GM12878 (cell line): ENCODE measurements at regions not wholly inside any gene's neighbourhood (a gene's known extent, or its start where the extent isn't known, plus 50 kb on each side); places are given as distances from the start of the nearest gene placed in this dataset.

ENCODE experiments used
- ATAC-seq: fragments of 200-7000 bp; cut with Tn5 transposase; 3 replicates; pipeline ENCODE4 v1.9.1; 2020; ENCODE audit warnings: mild to moderate bottlenecking, moderate library complexity
- BruUV-seq: library from RNA; stranded (reverse); fragments of 400-500 nt; replicated peaks from 2 replicates; lab custom pipeline; 2021; lab: Mats Ljungman, UMichigan
- CTCF ChIA-PET: fragments of 300-600 bp; sonication (Branson Sonifier 250); formaldehyde crosslinking; extraction: SDS; loops from one replicate; lab custom pipeline; 2021; ENCODE audit warnings: inconsistent platforms; lab: Yijun Ruan, JAX
- POLR2A ChIA-PET: fragments of 350-600 bp; formaldehyde crosslinking; extraction: SDS; loops from one replicate; lab custom pipeline; 2021; ENCODE audit warnings: inconsistent platforms; lab: Charles Lee
- RAD21 ChIA-PET: fragments of 300-600 bp; sonication (Branson Sonifier 250); formaldehyde crosslinking; loops from one replicate; lab custom pipeline; 2023; ENCODE audit warnings: antibody characterized with exemption; ENCODE audit not compliant: unreplicated experiment; lab: Charles Lee
- SMC1A ChIA-PET: fragments of 300-600 bp; sonication (Branson Sonifier 250); formaldehyde crosslinking; loops from one replicate; lab custom pipeline; 2023; ENCODE audit not compliant: unreplicated experiment, uncharacterized antibody; lab: Charles Lee
- DNase-seq: peaks from one replicate; pipeline ENCODE4 v3.0.0-alpha.2; 2011; ENCODE audit warnings: low read depth, low spot score
- FAIRE-seq: peaks from 3 replicates; lab custom pipeline; 2011; peaks lifted over from hg19 to GRCh38; lab: Jason Lieb, UNC
- H2AFZ ChIP-seq: 2 replicates; pipeline ENCODE4 v1.6.0; 2011; ENCODE audit warnings: low read depth, low read length, control low read depth; ENCODE audit not compliant: control insufficient read depth
- H3K27ac ChIP-seq: 2 replicates; pipeline ENCODE4 v1.5.1; 2011; ENCODE audit warnings: control low read depth; ENCODE audit not compliant: control insufficient read depth, insufficient read depth
- H3K27me3 ChIP-seq, 2 experiments: replicated peaks in 1 of 2; 2 replicates each; pipeline versions ENCODE4 v1.6.0 to v1.6.1; 2011; ENCODE audit warnings: low read length in 1 of 2; ENCODE audit not compliant: control insufficient read depth in 2 of 2, insufficient read depth in 2 of 2
- H3K36me3 ChIP-seq, 2 experiments: 2 replicates each; pipeline ENCODE4 v1.5.1; 2011; ENCODE audit warnings: low read length in 1 of 2; ENCODE audit not compliant: control insufficient read depth in 2 of 2, insufficient read depth in 2 of 2
- H3K4me1 ChIP-seq: 2 replicates; pipeline ENCODE4 v1.6.1; 2011; ENCODE audit warnings: mild to moderate bottlenecking, low read length, moderate library complexity, mixed read lengths; ENCODE audit not compliant: control insufficient read depth, insufficient read depth
- H3K4me2 ChIP-seq: 2 replicates; pipeline ENCODE4 v1.6.0; 2011; ENCODE audit warnings: control low read depth; ENCODE audit not compliant: control insufficient read depth, insufficient read depth
- H3K4me3 ChIP-seq: fragments of 200-600 bp; sonication (generic); 2 replicates; pipeline ENCODE4 v1.5.1; 2016
- H3K79me2 ChIP-seq: 2 replicates; pipeline ENCODE4 v1.6.0; 2011; ENCODE audit warnings: low read length; ENCODE audit not compliant: control insufficient read depth, insufficient read depth
- H3K9ac ChIP-seq: 2 replicates; pipeline ENCODE4 v1.8.0; 2011; ENCODE audit warnings: low read length, control low read depth, mixed read lengths; ENCODE audit not compliant: control insufficient read depth, insufficient read depth
- H3K9me3 ChIP-seq: replicated peaks from 3 replicates; pipeline ENCODE4 v1.5.1; 2011; ENCODE audit warnings: mild to moderate bottlenecking, low read length; ENCODE audit not compliant: control insufficient read depth, insufficient read depth
- H4K20me1 ChIP-seq: 2 replicates; pipeline ENCODE4 v1.6.0; 2011; ENCODE audit not compliant: control insufficient read depth, insufficient read depth
- GATAD2B ChIP-seq: fragments of 450-650 bp; conservative IDR thresholded peaks from 2 replicates; pipeline ENCODE4 v1.6.1; 2017; ENCODE audit warnings: low read depth, mild to moderate bottlenecking, moderate library complexity
- IKZF2 ChIP-seq, 2 experiments: fragments of 450-650 bp; IDR thresholded peaks; 2 replicates each; pipeline ENCODE4 v1.6.1; 2017; ENCODE audit warnings: mild to moderate bottlenecking in 2 of 2, moderate library complexity in 2 of 2
- IRF3 ChIP-seq: fragments of 450-650 bp; IDR thresholded peaks from 2 replicates; pipeline ENCODE4 v1.6.1; 2014; ENCODE audit warnings: mild to moderate bottlenecking
- JUND ChIP-seq: IDR thresholded peaks from 2 replicates; pipeline ENCODE4 v1.6.1; 2012; ENCODE audit warnings: low read depth, mild to moderate bottlenecking, low read length, improper control_type of control experiment, moderate library complexity
- MYB ChIP-seq: fragments of 150-350 bp; IDR thresholded peaks from 2 replicates; pipeline ENCODE4 v1.6.1; 2014; ENCODE audit warnings: mild to moderate bottlenecking, low read depth, low read length, borderline replicate concordance
- PBX3 ChIP-seq: IDR thresholded peaks from 2 replicates; pipeline ENCODE4 v1.6.1; 2011; ENCODE audit warnings: mild to moderate bottlenecking, low read depth, low read length, moderate library complexity; ENCODE audit not compliant: insufficient replicate concordance
- RCOR1 ChIP-seq: conservative IDR thresholded peaks from 2 replicates; pipeline ENCODE4 v1.6.1; 2012; ENCODE audit warnings: low read depth, low read length, improper control_type of control experiment
- RUNX3 ChIP-seq: IDR thresholded peaks from 2 replicates; pipeline ENCODE4 v1.6.1; 2012; ENCODE audit warnings: low read length, inconsistent platforms
- SIX5 ChIP-seq: IDR thresholded peaks from 2 replicates; pipeline ENCODE4 v1.6.1; 2011; ENCODE audit warnings: mild to moderate bottlenecking, low read depth, low read length, moderate library complexity; ENCODE audit not compliant: severe bottlenecking
- SMC3 ChIP-seq: IDR thresholded peaks from 2 replicates; pipeline ENCODE4 v1.6.1; 2011; ENCODE audit warnings: low read length, improper control_type of control experiment, borderline replicate concordance
- SPI1 ChIP-seq: IDR thresholded peaks from 2 replicates; pipeline ENCODE4 v1.6.1; 2011; ENCODE audit warnings: low read depth, mild to moderate bottlenecking, low read length, moderate library complexity, borderline replicate concordance; ENCODE audit not compliant: insufficient read depth
- SREBF2 ChIP-seq: IDR thresholded peaks from 2 replicates; pipeline ENCODE4 v1.6.1; 2012; ENCODE audit warnings: mild to moderate bottlenecking, low read length
- ZZZ3 ChIP-seq: IDR thresholded peaks from 2 replicates; pipeline ENCODE4 v1.6.1; 2011; ENCODE audit warnings: low read depth; ENCODE audit not compliant: control insufficient read depth, insufficient read length
- WGBS: methylation state at CpG from one replicate; pipeline ENCODE4 v1.1.6; 2016; ENCODE audit warnings: low lambda C conversion rate; ENCODE audit not compliant: insufficient replicate concordance, insufficient coverage; ENCODE audit errors: missing lambda C conversion rate; 5-methylcytosine and 5-hydroxymethylcytosine counted together
- in situ Hi-C: fragments of 300-500 bp; cut with MboI; formaldehyde crosslinking; loops from 9 replicates; pipeline ENCODE4 v1.14.3; 2018; ENCODE audit warnings: mixed read lengths
- intact Hi-C: fragments of 100-400 bp; cut with micrococcal nuclease; formaldehyde crosslinking; loops from one replicate; pipeline ENCODE4 v1.14.2; 2022; ENCODE audit not compliant: unreplicated experiment

GRCh38 chr6:163782436-163783003 is 368.0 kb downstream of the QKI start:
- Histone ChIP-seq H3K79me2 (no peaks in the 10 kb centered on the region), H3K9me3 (no peaks in the 10 kb centered on the region), H3K27ac (no peak overlapping the region; the same call in 1 of the 2 replicates), H4K20me1 (no peaks in the 10 kb centered on the region), H3K9ac (no peak overlapping the region), H3K4me1 (peaks cover 9% of the 10 kb centered on the region), H3K36me3 (no peaks in the 10 kb centered on the region), H3K4me2 (peak overlapping the region; percentile 51; the same call in 1 of the 2 replicates), H3K4me3 (no peak overlapping the region), H3K27me3 (no peaks in the 10 kb centered on the region), H2AFZ (peak overlapping the region; percentile 86)
- RAD21 ChIA-PET: no interaction called here
- CTCF ChIA-PET: no interaction called here
- intact Hi-C loops (no loop called here), in situ Hi-C loops (no loop called here)
- TF ChIP-seq RUNX3 (peak; percentile 46; the same call in 1 of the 2 replicates), PBX3 (no peak), GATAD2B (no peak), SPI1 (peak; percentile 81), SREBF2 (no peak)
- SMC1A ChIA-PET: no interaction called here
- FAIRE-seq: peak; percentile 93
- WGBS: 30% methylated on average over 7 of the region's 7 CpGs
- no TSS peak for BruUV-seq
- ATAC-seq: peak; percentile 65
- peak; percentile 25 for DNase-seq
- POLR2A ChIA-PET: no interaction called here

GRCh38 chr6:163780994-163781393 is 366.5 kb downstream of the QKI start:
- no peak for DNase-seq
- WGBS: 71% methylated on average over 5 of the region's 5 CpGs
- CTCF ChIA-PET: no interaction called here
- RAD21 ChIA-PET: no interaction called here
- Histone ChIP-seq H3K4me1 (peaks cover 9% of the 10 kb centered on the region), H3K27ac (no peak overlapping the region), H3K4me3 (no peak overlapping the region)
- TF ChIP-seq RCOR1 (no peak), IKZF2 (IDR thresholded peaks at IDR 0.05) (no peak), JUND (no peak), SMC3 (no peak), ZZZ3 (no peak), SIX5 (no peak), IRF3 (no peak), MYB (no peak)
- TF ChIP-seq, all 136 proteins: peak for 0
- no peak overlapping the region for H3K9ac ChIP-seq
- intact Hi-C loops: loop anchor here (2.0 kb wide), 1 partner anchor 44 kb away; no protein-coding TSS in a partner anchor
- no TSS peak for BruUV-seq
- H3K4me2 ChIP-seq: no peak overlapping the region
- in situ Hi-C loops: no loop called here
- no peaks in the 10 kb centered on the region for H3K27me3 ChIP-seq
- H3K79me2 ChIP-seq: no peaks in the 10 kb centered on the region
- POLR2A ChIA-PET: no interaction called here
- H3K9me3 ChIP-seq: no peaks in the 10 kb centered on the region
- ATAC-seq: no peak
- no peak overlapping the region for H2AFZ ChIP-seq
- no peaks in the 10 kb centered on the region for H4K20me1 ChIP-seq
- no peaks in the 10 kb centered on the region for H3K36me3 ChIP-seq
- SMC1A ChIA-PET: no interaction called here
- FAIRE-seq: no peak
